ENCODE measurements at regions not wholly inside any gene's neighbourhood (a gene's known extent, or its start where the extent isn't known, plus 50 kb on each side); places are given as distances from the start of the nearest gene placed in this dataset.

GRCh38 chr20:18988701-18989100, 175.1 kb downstream of the SCP2D1 start:
- no peak for TF ChIP-seq CTCF (IDR thresholded peaks at IDR 0.05)
- TF ChIP-seq POLR2AphosphoS5 (IDR thresholded peaks at IDR 0.05) = no peak
- no peak for TF ChIP-seq POLR2A (IDR thresholded peaks at IDR 0.05)
